AG10803 (cell line): ENCODE measurements at regions not wholly inside any gene's neighbourhood (a gene's known extent, or its start where the extent isn't known, plus 50 kb on each side); places are given as distances from the start of the nearest gene placed in this dataset.

ENCODE experiments used
- DNase-seq: peaks from one replicate; pipeline ENCODE4 v3.0.0; 2010; ENCODE audit warnings: low read depth
- H3K4me3 ChIP-seq: 2 replicates; pipeline ENCODE4 v1.5.1; 2011; ENCODE audit warnings: mild to moderate bottlenecking, low read length, control low read depth
- CTCF ChIP-seq: conservative IDR thresholded peaks from 2 replicates; pipeline ENCODE4 v1.5.1; 2011; ENCODE audit warnings: mild to moderate bottlenecking, low read length, control low read depth, inconsistent platforms

DNA sequence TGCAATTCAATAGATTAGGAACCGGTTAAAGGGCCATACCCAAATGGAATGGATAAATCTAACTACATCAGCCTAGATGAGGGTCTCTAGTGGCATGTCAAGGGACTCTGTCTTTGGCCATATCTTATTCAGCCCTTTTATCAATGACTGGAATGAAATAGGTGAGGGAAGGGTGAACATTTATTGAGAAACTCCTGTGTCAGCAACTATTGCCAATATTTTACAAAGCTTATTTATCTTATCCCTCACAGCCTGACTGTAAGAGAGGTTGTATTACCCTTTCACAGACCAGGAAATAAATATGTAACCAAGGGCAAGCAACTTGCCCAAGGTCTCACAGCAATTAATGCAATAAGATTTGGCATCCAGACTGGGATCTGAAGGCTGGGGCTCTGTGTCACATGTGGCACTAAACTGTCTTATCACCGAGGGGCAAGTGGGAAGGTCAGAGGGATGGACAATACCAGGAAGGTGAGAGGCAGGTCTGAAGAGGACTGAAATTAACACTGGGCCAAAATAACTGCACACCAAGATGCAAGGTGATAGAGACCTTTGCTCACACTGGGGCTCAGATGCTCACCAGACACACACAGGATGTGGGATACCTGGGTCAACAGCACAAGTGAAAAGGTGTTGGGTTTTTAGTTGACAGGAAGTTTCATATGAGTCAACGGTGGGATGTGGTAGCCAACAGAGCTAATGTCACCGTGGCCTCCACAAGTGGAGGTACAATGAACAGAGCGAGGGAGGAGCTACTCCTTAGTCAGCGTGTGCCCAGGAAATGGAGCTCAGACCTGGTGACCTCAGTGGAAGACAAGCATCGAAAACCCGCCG is 261.3 kb downstream of the RPLP1 start:
- no peak for TF ChIP-seq CTCF
- H3K4me3 ChIP-seq = no peak overlapping the region
- DNase-seq = no peak

GRCh38 chr15:69715210-69715609 is 262.6 kb downstream of the RPLP1 start:
- no peak for TF ChIP-seq CTCF
- no peak for DNase-seq
- no peak overlapping the region for H3K4me3 ChIP-seq

GRCh38 chr15:69718436-69718835 is 265.8 kb downstream of the RPLP1 start:
- DNase-seq = no peak
- no peak overlapping the region for H3K4me3 ChIP-seq
- no peak for TF ChIP-seq CTCF

DNA sequence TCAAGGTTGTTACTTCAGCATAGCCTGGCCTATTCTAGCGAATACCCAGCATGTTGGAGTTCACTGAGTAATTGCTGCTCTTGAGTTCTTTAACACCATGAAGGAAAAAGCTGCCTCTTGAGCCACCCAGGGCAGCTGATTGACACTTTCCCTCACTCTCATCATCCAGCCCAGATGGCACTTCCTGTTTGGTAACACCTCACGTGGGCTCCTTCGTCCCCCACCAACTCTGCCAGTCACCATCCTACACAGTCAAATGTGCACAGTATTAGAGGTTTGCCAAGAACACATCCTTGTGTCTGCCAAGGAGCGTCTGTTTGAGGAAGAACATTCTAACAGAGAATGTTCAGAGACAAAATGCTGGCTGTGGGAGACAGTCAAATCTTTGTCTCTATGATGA is 266.3 kb downstream of the RPLP1 start:
- no peak for TF ChIP-seq CTCF
- DNase-seq = no peak
- H3K4me3 ChIP-seq = no peak overlapping the region

DNA sequence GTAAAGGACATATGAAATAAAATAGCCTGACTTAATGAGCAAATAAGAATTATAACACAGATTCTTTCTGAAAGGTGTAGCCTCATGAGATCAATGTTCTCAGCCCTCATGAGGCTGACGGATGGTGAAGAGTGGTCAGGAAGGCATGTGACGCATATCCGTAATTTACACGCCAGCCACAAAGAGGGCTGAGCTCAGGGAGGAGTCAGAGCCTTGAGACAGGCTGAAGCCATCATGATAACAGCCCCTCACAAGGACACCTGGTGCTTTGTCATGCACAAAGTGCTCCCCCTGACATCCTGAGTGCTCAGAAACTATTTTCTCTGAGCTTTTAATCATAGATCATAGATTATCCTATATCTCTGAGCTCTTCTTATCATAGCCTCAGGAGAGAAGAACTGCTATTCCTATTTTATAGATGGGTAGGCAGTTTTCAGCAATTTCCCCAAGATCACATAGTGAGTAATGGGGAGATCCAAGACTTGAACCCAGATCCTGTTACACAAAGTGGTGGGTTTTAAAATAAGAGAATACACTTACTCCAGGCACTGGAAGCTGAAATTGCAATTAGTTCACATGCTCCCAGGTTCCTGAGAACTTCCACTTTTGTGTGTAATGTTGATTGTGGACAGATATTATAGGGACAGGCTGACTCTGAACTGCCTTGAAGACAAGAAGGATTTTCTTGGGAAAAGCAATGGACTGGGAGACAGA is 267.1 kb downstream of the RPLP1 start:
- DNase-seq = no peak
- no peak for TF ChIP-seq CTCF
- H3K4me3 ChIP-seq = no peak overlapping the region

GRCh38 chr15:69720536-69720935 is 267.9 kb downstream of the RPLP1 start:
- no peak for DNase-seq
- no peak for TF ChIP-seq CTCF
- no peak overlapping the region for H3K4me3 ChIP-seq

DNA sequence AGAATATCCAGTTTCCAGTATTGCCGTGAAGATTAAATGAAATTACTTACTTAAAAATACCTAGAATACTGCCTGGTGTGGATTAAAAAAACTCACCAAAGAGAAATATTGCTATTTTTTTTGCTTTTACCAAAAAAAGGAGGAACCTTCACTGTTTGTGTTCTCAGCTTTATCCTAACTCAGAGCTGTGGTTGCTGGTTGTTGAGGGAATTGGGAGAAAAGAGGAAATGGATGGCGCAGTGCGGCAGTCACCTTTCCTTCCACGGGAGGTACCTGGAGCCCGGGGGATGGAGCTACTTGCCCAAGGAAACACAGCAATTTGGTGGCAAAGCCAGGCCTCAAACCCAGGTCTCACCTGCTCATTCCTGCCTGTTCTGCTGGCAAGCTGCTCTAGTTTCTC is 270.3 kb downstream of the RPLP1 start:
- DNase-seq = no peak
- no peak overlapping the region for H3K4me3 ChIP-seq
- TF ChIP-seq CTCF = no peak
